ENCODE measurements at regions not wholly inside any gene's neighbourhood (a gene's known extent, or its start where the extent isn't known, plus 50 kb on each side); places are given as distances from the start of the nearest gene placed in this dataset.

DNA sequence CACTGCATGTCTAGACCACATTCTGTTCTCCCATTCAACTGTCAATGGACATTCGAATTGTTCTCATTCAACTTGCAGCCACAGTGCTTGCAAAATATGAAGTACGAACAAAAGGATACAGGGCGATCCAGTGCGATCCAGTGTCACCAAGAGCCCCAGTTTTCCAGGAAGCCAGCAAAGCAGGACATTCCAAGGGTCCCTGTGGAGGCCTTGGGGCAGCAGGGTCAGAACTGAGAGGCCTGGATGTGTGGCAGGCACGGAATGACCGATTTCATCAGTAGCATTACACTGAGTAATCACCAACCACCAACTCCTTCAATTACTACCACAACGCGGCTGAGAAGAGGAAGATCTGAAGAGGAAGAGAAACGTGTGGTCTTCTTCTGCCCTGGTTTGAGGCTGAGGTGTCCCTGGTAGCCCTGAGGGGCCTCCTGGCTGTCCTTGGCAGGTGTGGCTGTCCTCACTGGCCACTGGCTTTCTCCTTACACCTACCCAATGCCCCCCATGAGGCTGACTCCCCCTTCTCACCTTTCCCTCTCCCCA lies 172.7 kb upstream of the FHL2 start:
- DNase-seq (ENCODE audit: low read depth in 2 of 2): no peak

DNA sequence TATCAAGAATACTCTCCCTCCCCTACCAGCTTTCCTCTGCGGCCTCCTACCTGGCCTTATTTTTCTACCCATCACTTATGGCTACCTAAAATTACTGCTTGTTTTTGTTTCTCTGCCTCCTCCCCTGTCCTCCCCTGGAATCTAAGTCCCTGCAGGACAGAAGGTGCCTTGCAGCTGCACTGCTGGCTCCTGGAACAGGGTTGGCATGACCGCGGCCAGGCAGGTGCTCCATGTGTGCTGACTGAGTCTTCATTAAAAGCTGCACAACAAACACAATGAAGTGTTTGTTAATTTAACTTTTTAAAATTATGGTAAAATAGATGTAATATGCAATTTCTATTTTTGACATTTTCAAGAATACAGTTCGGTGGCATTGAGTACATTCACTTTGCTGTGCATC lies 171.9 kb upstream of the FHL2 start:
- DNase-seq (ENCODE audit: low read depth in 2 of 2): no peak

DNA sequence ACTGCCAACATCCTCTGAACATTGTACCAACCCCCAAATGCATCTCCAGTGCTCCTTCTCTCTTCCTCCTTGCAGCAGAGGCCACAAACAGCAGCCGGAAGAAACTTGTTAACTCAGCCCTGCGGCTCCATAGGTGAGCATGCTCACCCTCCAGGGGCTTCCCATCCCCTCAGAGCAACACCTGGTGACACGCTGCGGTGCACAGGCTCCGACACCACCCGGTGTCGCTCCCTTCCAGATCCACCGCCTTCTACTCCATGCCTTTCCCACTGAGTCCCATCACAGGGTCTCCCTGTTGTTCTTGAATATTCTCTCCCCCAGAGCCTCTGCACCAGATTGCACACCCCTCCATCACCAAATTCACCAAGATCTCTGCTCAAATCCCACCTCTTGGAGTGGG lies 171.5 kb upstream of the FHL2 start:
- DNase-seq (ENCODE audit: low read depth in 2 of 2): no peak

DNA sequence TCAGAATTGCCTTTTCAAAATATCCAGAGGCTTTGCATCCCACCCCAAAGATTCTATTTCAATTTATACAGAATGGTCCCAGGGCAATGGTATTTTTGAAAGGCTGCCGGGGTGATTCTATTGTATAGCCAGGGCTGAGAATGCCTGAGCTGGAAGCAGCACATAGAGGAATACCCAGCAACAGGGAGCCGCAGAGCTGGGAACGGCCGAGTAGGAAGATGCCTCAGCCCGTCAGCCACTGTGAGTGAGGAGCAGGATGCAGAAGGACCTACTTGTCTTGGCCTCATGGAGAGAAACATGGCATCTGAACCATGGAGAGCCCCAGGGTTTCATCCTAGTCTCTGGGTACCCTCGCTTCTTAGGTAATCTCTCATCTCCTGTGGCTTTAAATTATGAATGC lies 170.8 kb upstream of the FHL2 start:
- DNase-seq (ENCODE audit: low read depth in 2 of 2): no peak

DNA sequence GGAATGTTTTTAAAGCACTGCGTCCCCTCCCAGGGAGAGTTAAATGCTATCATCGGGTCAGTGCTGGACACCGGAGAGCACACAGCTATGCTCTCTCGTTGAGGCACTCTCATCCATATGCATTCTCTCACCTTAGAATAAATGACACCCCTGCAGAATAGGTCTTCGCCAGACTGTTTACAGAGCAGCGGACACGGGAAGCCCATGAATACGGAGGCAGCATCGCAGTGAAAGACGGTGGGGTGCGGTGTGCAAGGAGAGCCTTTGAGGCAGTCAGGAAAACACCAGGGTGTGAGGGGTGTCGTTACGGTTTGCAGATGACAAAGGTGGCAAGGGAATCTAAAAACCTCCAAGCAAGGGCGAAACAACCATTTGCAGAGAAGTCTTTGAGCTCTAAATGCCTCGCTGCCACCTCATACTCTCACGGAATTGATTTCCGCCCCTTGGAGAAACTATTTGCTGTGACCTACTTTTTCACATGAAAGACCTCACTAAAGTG lies 169.2 kb upstream of the FHL2 start:
- no peak for DNase-seq (ENCODE audit: low read depth in 2 of 2)

DNA sequence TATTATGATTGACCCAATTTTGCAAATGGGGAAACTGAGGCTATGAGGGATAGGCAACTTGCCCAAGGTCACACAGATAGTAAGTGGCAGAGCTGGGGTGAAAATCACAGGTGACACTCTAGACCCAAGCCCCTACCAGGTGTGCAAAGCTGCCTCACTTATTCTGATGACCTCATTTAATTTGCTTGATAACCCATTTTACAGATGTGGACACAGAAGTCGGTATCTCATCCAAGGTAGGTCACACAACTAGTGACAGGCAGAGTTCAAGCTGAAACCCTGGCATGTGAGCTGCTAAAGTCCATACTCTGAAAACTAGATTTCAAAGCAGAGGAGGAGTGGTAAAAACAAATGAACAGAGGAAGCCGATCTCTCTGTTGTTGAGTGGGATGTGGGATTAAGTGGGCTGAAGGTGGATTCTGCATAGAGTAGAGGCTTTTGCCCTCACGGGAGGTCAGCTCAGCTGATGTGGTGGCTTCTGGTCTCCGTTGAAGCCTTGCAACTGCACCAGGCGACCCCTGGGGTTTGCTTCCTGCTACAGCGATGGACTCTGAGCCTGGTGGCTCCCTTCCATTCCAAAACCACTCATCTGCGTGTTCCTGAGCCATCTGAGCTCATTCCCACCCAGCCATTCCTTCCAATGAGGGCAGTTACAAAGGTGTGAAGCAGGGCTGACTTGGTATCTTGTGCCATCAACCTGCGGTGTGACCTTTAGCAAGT lies 164.3 kb upstream of the FHL2 start:
- DNase-seq (ENCODE audit: low read depth in 2 of 2): no peak

DNA sequence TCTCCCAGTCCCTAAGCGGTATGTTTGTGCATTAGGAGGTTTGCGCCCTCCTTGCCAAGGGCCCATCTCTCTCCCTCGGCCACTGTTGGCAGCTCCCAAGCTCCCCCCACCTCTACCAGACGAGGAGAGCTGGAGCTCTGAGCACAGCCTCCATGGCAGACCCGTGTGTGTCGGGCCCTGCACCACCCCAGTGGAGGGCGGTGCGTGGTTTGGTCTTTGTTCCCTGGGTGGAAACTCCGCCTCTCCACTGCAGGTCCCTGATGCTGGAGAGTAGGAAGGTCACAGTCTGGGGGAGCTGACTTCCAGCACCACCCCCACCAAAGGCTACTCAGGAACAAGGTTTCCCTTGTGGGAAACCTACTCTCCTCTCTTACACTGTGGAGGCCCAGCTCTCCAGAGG lies 162.6 kb upstream of the FHL2 start:
- DNase-seq (ENCODE audit: low read depth in 2 of 2): no peak

DNA sequence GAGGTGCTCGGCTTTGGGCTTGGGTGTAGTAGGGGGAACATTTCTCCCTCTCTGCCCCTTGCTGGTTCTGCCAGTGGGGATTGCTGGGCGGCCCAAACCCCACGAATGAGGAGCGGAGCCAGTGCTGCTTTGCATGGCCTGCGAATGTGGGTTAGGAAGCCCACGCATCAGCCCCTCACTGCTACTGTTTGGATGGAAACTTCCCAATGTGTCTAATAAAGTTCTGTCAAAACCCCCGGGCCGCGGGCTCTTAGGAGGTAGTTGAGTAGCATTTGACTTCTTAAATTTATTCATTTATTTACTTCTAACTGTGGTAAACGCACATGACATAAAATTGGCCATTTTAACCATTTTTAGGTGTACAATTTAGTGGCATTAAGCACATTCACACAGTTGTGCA lies 161.3 kb upstream of the FHL2 start:
- no peak for DNase-seq (ENCODE audit: low read depth in 2 of 2)

DNA sequence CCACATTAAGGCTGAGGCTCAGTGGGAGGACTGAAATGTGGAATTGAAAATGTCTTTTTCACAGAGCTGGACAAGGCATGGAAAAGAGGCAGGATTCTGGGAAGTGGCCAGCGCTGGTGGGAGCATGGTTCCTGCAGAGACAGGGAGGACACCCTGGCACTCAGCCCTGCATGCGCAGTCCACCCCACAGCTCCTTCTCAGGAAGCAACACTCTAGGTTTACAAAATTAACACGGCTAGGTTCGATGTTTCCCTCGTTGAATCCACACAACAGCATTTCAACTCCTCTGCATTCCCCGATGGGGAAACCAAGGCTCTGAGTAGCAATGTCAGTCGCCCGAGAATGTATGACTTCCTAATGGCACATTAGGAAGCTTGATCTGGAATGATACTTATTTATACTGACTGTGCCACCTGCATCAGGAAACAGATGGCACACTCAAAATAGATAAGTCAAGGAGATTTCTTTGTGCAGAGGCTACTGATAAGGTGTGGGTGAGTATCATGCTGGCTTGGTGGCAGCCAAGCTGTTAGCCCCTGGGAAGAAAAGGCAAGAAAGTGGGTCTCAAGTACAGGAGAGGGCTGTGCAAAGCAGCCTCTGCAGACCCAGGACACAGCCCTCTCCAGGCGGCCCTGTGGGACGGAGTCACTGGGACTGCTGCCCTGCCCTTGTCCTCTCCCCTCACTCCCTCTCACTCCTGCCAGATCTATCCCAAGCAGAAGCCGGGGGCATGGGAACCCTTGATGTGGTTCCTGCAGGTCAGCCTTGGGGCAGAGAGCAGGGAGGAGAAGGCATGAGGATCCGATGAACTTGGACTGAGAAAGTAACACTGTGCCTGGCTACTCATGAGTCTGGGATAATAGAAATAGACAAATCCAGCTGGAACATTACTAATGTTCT lies 158.4 kb upstream of the FHL2 start:
- DNase-seq (ENCODE audit: low read depth in 2 of 2): no peak

DNA sequence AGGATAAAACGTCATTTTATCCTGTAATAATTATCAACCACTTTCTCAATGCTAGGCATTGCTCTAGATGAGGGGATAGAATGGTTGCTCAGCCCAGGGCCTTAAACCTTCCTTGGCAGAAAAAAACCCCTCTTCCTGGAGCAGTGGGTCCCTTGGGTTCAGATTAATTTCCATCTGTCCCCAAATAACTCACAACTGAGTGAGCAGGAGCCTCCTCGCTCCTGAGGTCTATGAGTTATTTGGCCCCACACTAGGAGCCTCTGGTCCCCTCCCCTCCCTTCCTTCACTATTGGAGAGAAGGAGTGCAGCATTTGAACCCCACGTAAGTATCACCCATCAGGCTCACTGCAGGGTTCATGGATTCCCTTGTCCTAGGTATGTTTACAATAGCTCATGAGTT lies 157.5 kb upstream of the FHL2 start:
- DNase-seq (ENCODE audit: low read depth in 2 of 2): no peak

DNA sequence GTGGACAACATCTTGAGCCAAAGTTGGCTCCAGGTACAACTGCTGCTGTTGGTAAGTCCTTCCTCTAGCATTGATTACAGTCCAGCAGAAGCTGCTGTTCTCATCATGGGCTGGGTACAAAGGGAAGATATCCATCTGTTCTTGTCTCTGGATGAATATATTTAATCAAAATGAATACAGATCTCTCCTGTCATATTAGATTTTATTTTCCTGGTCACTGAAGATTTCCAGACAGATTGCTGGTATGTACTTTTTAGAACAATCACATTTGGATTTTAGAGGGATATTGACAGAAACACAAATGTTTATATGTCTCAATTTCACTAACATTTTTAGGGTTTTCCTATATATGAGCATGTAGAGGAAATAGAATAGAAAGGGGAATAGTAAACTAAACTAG lies 155.4 kb upstream of the FHL2 start:
- no peak for DNase-seq (ENCODE audit: low read depth in 2 of 2)

DNA sequence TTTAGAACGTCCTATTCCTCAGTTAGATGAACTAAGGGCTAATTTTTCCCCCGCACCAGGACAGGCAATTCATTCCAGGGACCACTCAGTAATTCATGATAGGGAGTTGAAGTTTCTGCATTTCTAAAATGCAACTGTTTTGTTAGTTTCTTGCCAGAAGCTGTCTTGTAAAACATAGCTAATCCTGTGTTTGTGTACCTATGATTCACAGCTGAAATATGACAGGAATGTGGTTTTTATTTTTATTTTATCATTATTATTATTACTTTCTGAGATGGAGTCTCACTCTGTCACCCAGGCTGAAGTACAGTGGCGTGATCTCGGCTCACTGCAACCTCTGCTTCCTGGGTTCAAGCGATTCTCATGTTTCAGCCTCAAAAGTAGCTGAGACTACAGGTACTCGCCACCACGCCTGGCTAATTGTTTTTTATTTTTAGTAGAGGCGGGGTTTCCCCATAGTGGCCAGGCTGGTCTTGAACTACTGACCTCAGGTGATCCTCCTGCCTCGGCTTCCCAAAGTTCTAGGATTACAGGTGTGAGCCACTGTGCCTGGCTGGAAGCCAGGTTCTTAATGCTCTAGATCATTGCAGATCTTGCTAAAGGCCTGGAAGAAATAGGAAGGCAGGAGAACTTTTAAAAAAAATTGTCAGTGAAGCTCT lies 154.8 kb upstream of the FHL2 start:
- DNase-seq (ENCODE audit: low read depth in 2 of 2): no peak

DNA sequence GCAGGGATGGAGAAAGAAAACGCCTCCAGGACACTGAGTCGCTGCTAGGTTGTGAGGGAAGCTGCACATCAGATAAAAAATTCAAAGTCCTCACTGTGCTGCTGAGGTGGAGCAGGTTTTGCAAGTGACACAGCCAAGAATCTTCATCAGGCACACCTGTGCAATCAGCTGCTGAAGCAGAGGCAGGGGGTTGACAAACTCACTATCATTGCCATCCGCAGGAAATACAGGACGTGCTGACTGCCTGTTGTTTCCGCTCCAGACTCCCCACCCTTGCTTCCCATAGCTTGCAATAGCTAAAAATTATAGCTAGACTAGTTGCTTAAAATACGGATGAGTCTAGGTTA lies 147.8 kb upstream of the FHL2 start:
- DNase-seq (ENCODE audit: low read depth in 2 of 2): no peak

DNA sequence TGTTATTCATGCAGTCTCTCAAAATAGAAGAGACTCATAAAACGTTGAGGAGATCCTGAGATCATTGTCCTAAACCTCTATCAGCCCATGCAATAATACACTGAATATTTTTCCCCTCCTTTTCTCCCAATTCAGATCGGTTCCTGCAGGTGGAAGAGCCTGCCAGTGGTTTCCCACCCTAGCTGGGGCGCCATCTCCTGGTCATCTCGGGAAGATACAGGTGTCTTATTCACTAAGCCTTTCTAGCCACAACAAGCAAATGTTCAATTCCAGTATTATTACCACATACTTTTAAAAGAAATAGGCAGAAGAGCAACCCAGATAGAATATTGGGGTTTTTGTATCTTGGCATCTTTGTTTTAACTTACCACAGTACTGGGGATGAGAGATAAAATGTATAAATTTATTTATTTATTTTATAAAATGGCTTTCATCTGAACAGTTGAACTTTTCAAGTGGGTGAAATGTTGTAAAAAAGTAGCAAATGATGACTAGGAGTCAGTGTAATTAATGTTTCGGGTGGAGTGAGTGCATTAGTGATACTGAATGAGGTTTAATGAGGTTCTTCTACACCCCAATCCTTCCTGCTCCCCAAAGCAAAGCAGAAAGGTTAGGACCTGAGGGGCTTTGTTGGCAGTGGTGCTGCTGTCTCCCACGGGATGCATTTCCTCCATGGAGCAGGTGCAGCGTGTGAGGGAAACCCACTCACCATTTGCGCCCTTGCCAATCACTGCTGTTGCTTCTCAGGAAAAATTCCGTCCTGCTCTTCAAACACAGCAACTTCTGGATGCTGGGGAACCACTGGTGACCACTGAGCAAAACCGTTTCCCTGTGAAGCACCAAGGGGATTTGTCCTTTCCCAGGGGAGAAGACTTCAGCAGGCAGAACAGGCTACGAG lies 147.1 kb upstream of the FHL2 start:
- peak; percentile 32 to 64 for DNase-seq (ENCODE audit: low read depth in 2 of 2)

DNA sequence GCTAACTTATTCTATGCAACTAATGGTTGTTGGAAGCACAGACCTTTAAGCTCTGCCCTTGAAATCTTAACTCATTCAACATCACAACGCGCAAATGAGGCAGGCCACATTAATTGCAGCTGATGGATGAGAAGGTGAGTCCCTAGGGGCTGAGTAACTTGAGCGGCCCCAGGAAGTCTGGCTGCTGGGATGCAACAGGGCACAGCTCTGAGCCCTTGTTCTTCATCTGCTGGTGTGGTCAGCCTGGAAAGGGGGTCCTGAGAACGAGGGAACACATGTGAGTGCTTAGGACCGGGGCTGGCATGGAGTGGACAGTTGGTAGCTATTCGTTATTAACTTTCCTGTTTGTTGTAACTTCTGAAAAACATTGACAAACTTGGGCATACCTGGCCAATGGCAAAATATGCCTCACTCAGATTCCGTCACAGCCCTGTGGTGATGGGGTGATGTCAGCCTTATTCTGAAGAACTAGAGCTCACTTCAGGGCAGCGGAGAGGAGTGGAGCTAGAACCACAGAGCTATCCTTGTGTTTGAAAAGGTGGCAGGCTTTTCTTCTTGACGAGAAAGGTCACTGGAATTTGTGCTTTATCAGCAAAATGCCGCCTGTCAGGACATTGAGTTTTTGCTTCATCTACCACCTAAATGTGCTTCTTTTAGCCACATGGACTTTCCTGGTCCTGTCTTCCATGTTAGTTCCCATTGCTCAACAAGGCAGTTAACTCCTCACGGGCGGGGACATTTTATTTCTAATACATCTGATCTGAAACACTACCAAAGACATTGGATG lies 145.9 kb upstream of the FHL2 start:
- DNase-seq (ENCODE audit: low read depth in 2 of 2): no peak

DNA sequence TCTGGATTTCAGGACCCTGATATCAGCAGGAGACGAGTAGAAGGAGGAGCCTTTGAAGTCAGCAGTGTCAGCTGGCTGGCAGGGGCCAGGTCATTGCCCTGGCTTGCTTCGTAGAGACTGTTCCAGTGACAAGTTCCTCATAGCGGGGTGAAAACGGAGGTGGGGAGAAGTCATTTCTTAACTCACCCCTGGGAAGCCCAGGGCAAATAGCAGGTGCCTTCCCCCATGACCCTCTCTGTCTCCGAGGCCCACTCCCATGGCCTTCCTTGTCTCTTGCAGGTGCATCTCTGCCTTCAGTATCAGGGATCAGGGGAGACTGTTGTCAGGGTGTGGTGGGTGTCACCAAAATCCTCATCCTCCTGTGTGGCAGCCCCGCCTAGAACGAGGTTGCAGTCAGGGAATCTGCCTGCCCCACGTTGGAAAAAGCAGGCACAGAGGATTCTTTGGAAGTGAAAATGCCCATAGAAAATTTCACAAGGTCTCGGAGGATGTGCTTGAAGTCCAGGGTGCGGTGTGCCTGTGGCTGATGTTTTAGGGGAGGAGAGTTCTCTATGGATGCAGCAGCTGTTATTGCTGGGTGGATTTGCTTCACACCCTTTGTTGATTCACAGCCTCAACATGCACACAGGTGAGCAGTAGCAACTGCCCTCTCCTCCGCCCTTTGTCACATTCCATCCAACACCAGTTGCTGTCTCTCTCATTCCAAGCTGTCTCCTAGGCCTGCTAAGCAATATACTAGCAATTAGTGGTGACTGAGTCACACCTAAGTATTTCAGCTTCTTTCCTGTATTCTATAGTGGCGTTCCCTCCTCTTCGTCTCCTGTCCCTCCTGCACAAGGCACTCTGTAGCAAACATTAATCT lies 142.6 kb upstream of the FHL2 start:
- DNase-seq (ENCODE audit: low read depth in 2 of 2): no peak

DNA sequence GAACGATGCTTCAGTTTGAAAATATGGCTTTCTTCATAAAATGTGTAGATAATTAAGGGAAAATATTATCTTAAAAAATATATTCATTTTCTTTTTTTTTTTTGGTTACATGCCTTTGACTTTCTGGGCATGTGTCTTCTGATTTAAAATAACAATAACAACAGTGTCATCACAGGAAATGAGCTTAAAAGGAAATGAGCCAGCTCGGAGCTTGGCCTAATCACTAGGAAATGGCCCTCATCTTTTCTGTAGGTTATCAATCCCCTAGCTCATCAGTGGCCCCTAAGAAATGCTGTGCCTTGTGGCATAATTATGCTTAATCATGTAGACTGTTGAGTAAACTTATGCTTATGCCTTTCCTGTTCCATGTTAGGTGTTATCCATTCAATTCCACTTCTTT lies 141.8 kb upstream of the FHL2 start:
- no peak for DNase-seq (ENCODE audit: low read depth in 2 of 2)

DNA sequence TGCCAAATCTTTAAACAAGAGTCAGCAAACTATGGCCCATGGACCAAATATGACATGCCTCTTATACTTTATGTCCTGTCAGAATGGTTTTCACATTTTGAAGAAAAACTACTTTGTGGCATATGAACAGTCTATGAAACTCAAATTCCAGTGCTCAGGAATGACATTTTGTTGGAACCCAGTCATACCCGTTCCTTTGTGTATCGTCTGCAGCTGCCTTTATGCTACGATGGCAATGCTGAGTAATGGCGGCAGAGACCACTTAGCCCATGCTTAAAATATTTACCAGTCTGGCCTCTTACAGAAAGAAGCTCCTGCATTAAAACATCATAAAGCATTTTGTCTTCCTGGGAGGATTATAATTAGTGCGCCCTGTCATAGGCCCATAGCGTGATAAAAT lies 140.5 kb upstream of the FHL2 start:
- DNase-seq (ENCODE audit: low read depth in 2 of 2): no peak

DNA sequence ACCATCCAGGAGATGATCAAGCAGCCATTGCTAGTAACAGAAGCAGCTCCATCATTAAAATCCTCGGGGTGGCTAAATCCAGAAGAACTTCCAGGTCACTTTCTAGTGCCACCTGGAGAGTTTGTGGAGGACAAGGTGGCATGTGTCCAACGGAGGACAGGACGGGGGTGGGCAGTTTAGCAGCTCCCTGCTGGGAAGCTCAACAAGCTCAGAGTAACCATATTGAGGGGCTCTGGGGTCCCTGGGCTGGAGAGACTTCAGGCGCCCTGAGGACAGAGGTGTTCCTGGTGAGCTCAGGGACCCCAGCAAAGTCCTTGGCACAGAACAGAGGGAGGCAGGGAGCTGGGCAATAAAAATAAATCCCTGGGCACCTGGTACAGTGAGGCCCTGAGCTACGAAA lies 140.0 kb upstream of the FHL2 start:
- no peak for DNase-seq (ENCODE audit: low read depth in 2 of 2)

DNA sequence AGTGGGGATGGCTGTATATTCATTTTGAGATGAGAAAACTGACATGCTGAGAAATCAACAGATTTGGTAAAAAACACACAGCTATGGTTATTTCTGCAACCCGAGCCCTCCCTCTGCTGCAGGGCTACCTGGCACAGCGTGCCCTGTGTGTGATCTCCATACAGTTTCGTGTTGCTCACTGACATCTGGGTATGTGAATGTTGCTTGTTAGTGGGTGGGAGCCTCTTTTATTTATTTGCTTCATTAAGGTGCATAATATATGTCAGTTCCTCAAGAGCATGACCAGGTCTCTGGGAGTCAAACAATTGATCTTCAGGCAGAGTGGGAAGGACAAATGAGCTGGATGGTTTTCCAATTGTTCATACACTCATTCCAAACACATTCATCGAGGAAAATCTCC lies 139.1 kb upstream of the FHL2 start:
- DNase-seq (ENCODE audit: low read depth in 2 of 2): no peak
